Gastroesophageal sphincter (tissue), 4 donors: ENCODE measurements at regions not wholly inside any gene's neighbourhood (a gene's known extent, or its start where the extent isn't known, plus 50 kb on each side); places are given as distances from the start of the nearest gene placed in this dataset.

Experiments used
- ATAC-seq: fragments of 150-250 bp; one replicate; pipeline ENCODE4 v1.9.1; 2016; ENCODE audit warnings: mild to moderate bottlenecking, moderate library complexity
- H3K27ac ChIP-seq, 4 donors: fragments of 200-600 bp; sonication (generic) in 3 of 4; 1 replicate in 3 of 4; 2 replicates in 1 of 4; pipeline ENCODE4 v1.5.1; 2016 to 2019
- H3K27me3 ChIP-seq: fragments of 200-600 bp; sonication (generic); one replicate; pipeline ENCODE4 v1.5.1; 2019
- H3K36me3 ChIP-seq, 2 donors: fragments of 200-600 bp; sonication (generic); one replicate each; pipeline ENCODE4 v1.5.1; 2019; ENCODE audit warnings: control low read depth in 1 of 2
- H3K4me1 ChIP-seq, 3 donors: fragments of 200-600 bp; sonication (generic); 1 replicate in 2 of 3; 2 replicates in 1 of 3; pipeline ENCODE4 v1.5.1; 2016 to 2019; ENCODE audit warnings: control low read depth in 2 of 3
- H3K4me3 ChIP-seq, 2 donors: fragments of 200-600 bp; sonication (generic); one replicate each; pipeline ENCODE4 v1.5.1; 2019; ENCODE audit warnings: mild to moderate bottlenecking in 1 of 2, moderate library complexity in 1 of 2
- H3K9me3 ChIP-seq, 3 donors: fragments of 200-600 bp; sonication (generic); one replicate each; pipeline ENCODE4 v1.5.1; 2017 to 2019; ENCODE audit warnings: control low read depth in 2 of 3
- CTCF ChIP-seq, 4 experiments: fragments of 200-600 bp in 2 of 4; fragments of 450-650 bp in 2 of 4; sonication (generic) in 1 of 4; IDR thresholded peaks; one replicate each; pipeline ENCODE4 v1.5.1; 2017 to 2019; ENCODE audit warnings: antibody characterized with exemption in 4 of 4, mild to moderate bottlenecking in 2 of 4, moderate library complexity in 2 of 4
- EP300 ChIP-seq: sonication (generic); formaldehyde crosslinking; IDR thresholded peaks from one replicate; pipeline ENCODE4 v1.6.1; 2017; ENCODE audit warnings: antibody characterized with exemption, mild to moderate bottlenecking
- POLR2A ChIP-seq, 2 donors: fragments of 450-650 bp; IDR thresholded peaks; one replicate each; pipeline ENCODE4 v1.6.1; 2017; ENCODE audit warnings: antibody characterized with exemption in 2 of 2, mild to moderate bottlenecking in 2 of 2, moderate library complexity in 1 of 2
- POLR2AphosphoS5 ChIP-seq: sonication (generic); formaldehyde crosslinking; IDR thresholded peaks from one replicate; pipeline ENCODE4 v1.6.1; 2017; ENCODE audit warnings: antibody characterized with exemption
- WGBS, 2 donors: methylation state at CpG; one replicate each; pipeline ENCODE4 v1.1.5; 2018; ENCODE audit warnings: low coverage in 1 of 2; 5-methylcytosine and 5-hydroxymethylcytosine counted together

GRCh38 chr14:45308745-45309397 lies 55.9 kb upstream of the MIS18BP1 start:
- no peaks in the 10 kb centered on the region for H3K27me3 ChIP-seq
- TF ChIP-seq POLR2AphosphoS5 (no peak), EP300 (no peak), CTCF (IDR thresholded peaks at IDR 0.05) (no peak), POLR2A (IDR thresholded peaks at IDR 0.05) (no peak)
- peaks cover 0 to 11% (median 0%) of the 10 kb centered on the region in 3 donors for H3K9me3 ChIP-seq
- no peaks in the 10 kb centered on the region for H3K36me3 ChIP-seq
- no peaks in the 10 kb centered on the region for H3K4me1 ChIP-seq
- H3K4me3 ChIP-seq, result no peak overlapping the region
- ATAC-seq, result no peak
- H3K27ac ChIP-seq, result no peak overlapping the region
- whole genome bisulfite sequencing, 2 donors, result 79 to 80% methylated on average over 1 of the region's 1 CpG
